ENCODE measurements at regions not wholly inside any gene's neighbourhood (a gene's known extent, or its start where the extent isn't known, plus 50 kb on each side); places are given as distances from the start of the nearest gene placed in this dataset.
"Not testable (repeated sequence)": the region's sequence is repeated elsewhere in the genome, so short reads cannot be mapped to it uniquely, and the experiment has no call there.

- not testable (repeated sequence) for H3K9ac ChIP-seq (ENCODE audit: low read length); H3K23ac ChIP-seq (ENCODE audit: low read length); H2BK15ac ChIP-seq (replicated peaks; ENCODE audit: low read depth); H2BK5ac ChIP-seq (ENCODE audit: low read length); H3K27me3 ChIP-seq (ENCODE audit: insufficient read depth, low read length, poor library complexity); H4K5ac ChIP-seq (ENCODE audit: low read length); H3K27ac ChIP-seq (ENCODE audit: low read depth, low read length); H2AK5ac ChIP-seq (ENCODE audit: low read length); H3K18ac ChIP-seq (ENCODE audit: low read length); H3K4me3 ChIP-seq (ENCODE audit: low read length); DNase-seq; H3K4me2 ChIP-seq (ENCODE audit: low read length); H3K4me1 ChIP-seq (ENCODE audit: control insufficient read depth, low read depth, low read length); H3K56ac ChIP-seq (ENCODE audit: low read length); H3K79me2 ChIP-seq (ENCODE audit: control insufficient read depth, insufficient read depth, low read length); H4K8ac ChIP-seq (ENCODE audit: low read depth, low read length); H2BK120ac ChIP-seq (ENCODE audit: low read depth, low read length); H3K36me3 ChIP-seq (ENCODE audit: control insufficient read depth, insufficient read depth, low read length); H3K4ac ChIP-seq (ENCODE audit: low read depth, low read length); H3K79me1 ChIP-seq (ENCODE audit: low read length)
- no CpG with 5 or more reads among the region's 1 CpG for WGBS (ENCODE audit: extremely low coverage, insufficient coverage, low lambda C conversion rate)
Observed at GRCh38 chr22:35188930-35189329, 68.4 kb upstream of the HMGXB4 start.

DNA sequence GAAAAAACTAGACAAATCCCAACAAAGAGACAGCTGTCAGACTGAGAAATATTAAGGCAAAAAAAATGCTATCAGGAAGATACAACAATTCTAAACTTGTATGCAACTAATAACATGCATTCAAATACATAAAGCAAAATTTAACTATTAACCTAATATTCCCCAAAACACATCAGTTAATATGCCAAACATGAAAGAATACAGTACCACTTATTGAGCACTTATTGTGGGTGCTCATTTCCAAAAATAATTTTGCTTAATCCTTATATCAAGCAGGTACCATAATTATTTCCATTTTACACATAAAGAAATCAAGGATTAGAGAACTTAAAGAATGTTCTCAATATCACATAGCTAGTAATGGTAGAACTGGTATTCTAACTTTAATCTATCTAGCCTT lies 67.7 kb upstream of the HMGXB4 start:
- Histone ChIP-seq H3K4me2 (ENCODE audit: low read length) (no peak overlapping the region), H3K23ac (ENCODE audit: low read length) (no peak overlapping the region), H3K79me1 (ENCODE audit: low read length) (no peaks in the 10 kb centered on the region), H3K79me2 (ENCODE audit: control insufficient read depth, insufficient read depth, low read length) (no peaks in the 10 kb centered on the region), H4K5ac (ENCODE audit: low read length) (no peak overlapping the region), H2AK5ac (ENCODE audit: low read length) (no peak overlapping the region), H3K27ac (ENCODE audit: low read depth, low read length) (no peak overlapping the region), H2BK120ac (ENCODE audit: low read depth, low read length) (no peak overlapping the region), H3K56ac (ENCODE audit: low read length) (no peak overlapping the region), H3K36me3 (ENCODE audit: control insufficient read depth, insufficient read depth, low read length) (no peaks in the 10 kb centered on the region), H3K9ac (ENCODE audit: low read length) (no peak overlapping the region), H2BK5ac (ENCODE audit: low read length) (no peak overlapping the region), H4K8ac (ENCODE audit: low read depth, low read length) (no peak overlapping the region), H3K4me1 (ENCODE audit: control insufficient read depth, low read depth, low read length) (no peaks in the 10 kb centered on the region), H3K4me3 (ENCODE audit: low read length) (no peak overlapping the region), H3K4ac (ENCODE audit: low read depth, low read length) (no peak overlapping the region), H2BK15ac (replicated peaks; ENCODE audit: low read depth) (no peak overlapping the region), H3K27me3 (ENCODE audit: insufficient read depth, low read length, poor library complexity) (no peaks in the 10 kb centered on the region), H3K18ac (ENCODE audit: low read length) (no peak overlapping the region)
- no peak for DNase-seq

DNA sequence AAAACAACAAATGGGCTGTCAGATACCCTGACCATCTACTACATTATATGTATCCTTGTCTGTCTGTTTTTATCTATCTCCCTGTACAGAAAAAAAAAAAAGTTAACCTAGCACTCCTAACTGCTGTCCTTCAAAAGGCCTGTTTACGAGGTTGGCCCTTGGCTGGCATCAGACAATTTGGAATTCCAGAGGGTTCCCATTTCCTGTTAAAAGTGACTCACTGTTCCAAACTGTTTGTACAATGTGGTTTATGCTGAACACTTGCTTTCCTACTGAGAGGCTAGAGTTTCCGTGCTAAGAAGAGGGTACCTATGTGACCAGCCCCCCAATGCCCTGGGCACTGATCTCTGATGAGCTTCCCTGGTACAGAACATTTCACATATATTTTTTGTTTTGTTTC lies 65.9 kb upstream of the HMGXB4 start:
- no peak overlapping the region for H3K23ac ChIP-seq (ENCODE audit: low read length)
- H3K79me2 ChIP-seq (ENCODE audit: control insufficient read depth, insufficient read depth, low read length), result no peaks in the 10 kb centered on the region
- no peaks in the 10 kb centered on the region for H3K27me3 ChIP-seq (ENCODE audit: insufficient read depth, low read length, poor library complexity)
- no peak overlapping the region for H4K5ac ChIP-seq (ENCODE audit: low read length)
- no peak overlapping the region for H4K8ac ChIP-seq (ENCODE audit: low read depth, low read length)
- DNase-seq, result no peak
- no peak overlapping the region for H2BK120ac ChIP-seq (ENCODE audit: low read depth, low read length)
- no peak overlapping the region for H3K4me3 ChIP-seq (ENCODE audit: low read length)
- no peak overlapping the region for H2AK5ac ChIP-seq (ENCODE audit: low read length)
- H3K4me2 ChIP-seq (ENCODE audit: low read length), result no peak overlapping the region
- H3K4ac ChIP-seq (ENCODE audit: low read depth, low read length), result no peak overlapping the region
- no peaks in the 10 kb centered on the region for H3K36me3 ChIP-seq (ENCODE audit: control insufficient read depth, insufficient read depth, low read length)
- H3K18ac ChIP-seq (ENCODE audit: low read length), result no peak overlapping the region
- H3K4me1 ChIP-seq (ENCODE audit: control insufficient read depth, low read depth, low read length), result no peaks in the 10 kb centered on the region
- no peak overlapping the region for H3K27ac ChIP-seq (ENCODE audit: low read depth, low read length)
- no peak overlapping the region for H2BK15ac ChIP-seq (replicated peaks; ENCODE audit: low read depth)
- H3K56ac ChIP-seq (ENCODE audit: low read length), result no peak overlapping the region
- no CpG with 5 or more reads among the region's 2 CpGs for WGBS (ENCODE audit: extremely low coverage, insufficient coverage, low lambda C conversion rate)
- no peak overlapping the region for H3K9ac ChIP-seq (ENCODE audit: low read length)
- no peak overlapping the region for H2BK5ac ChIP-seq (ENCODE audit: low read length)
- H3K79me1 ChIP-seq (ENCODE audit: low read length), result no peaks in the 10 kb centered on the region

DNA sequence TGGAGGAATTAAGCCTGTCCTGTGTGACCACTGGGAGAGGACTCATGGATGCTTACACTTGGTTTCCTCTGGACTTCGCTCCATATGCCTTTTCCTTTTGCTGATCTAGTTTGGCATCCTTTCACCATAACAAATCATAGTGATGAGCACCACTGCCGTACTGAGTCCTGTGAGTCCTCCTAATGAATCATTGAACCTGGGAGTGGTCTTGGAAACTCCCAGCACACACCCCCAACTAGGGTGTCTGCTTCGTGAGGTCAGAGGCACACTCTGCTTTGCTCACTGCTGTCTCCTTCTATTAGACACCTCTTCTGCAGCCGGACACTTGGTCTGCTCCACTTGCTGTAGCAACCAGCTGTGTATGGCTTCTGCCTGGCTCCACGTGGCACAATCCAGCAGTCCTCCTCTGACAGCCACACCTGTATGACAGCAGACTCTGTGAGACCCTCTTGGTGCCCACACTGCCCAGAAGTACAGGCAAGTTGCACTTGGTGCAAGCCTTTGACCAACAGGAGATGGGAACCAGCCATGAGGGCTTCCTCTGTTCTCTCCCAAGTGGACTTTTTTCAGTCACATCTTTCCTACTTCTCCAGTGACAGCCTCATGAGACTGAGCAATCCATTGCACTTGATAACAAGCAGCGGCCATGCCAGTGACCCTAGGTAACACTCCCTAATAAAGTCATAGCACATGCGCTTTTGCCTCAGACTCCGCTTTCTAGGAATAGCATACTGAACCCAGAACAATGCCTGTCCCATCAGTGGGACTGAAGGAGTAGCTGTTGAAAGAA lies 65.0 kb upstream of the HMGXB4 start:
- Histone ChIP-seq H3K4ac (ENCODE audit: low read depth, low read length) (no peak overlapping the region), H3K36me3 (ENCODE audit: control insufficient read depth, insufficient read depth, low read length) (no peaks in the 10 kb centered on the region), H3K27ac (ENCODE audit: low read depth, low read length) (no peak overlapping the region), H3K23ac (ENCODE audit: low read length) (no peak overlapping the region), H2BK5ac (ENCODE audit: low read length) (no peak overlapping the region), H3K4me2 (ENCODE audit: low read length) (no peak overlapping the region), H2BK120ac (ENCODE audit: low read depth, low read length) (no peak overlapping the region), H3K4me3 (ENCODE audit: low read length) (no peak overlapping the region), H4K5ac (ENCODE audit: low read length) (no peak overlapping the region), H3K79me2 (ENCODE audit: control insufficient read depth, insufficient read depth, low read length) (no peaks in the 10 kb centered on the region), H4K8ac (ENCODE audit: low read depth, low read length) (no peak overlapping the region), H3K9ac (ENCODE audit: low read length) (no peak overlapping the region), H3K18ac (ENCODE audit: low read length) (no peak overlapping the region), H3K79me1 (ENCODE audit: low read length) (no peaks in the 10 kb centered on the region), H3K56ac (ENCODE audit: low read length) (no peak overlapping the region), H3K27me3 (ENCODE audit: insufficient read depth, low read length, poor library complexity) (no peaks in the 10 kb centered on the region), H2BK15ac (replicated peaks; ENCODE audit: low read depth) (no peak overlapping the region), H3K4me1 (ENCODE audit: control insufficient read depth, low read depth, low read length) (no peaks in the 10 kb centered on the region), H2AK5ac (ENCODE audit: low read length) (no peak overlapping the region)
- DNase-seq, result no peak
- no CpG with 5 or more reads among the region's 8 CpGs for WGBS (ENCODE audit: extremely low coverage, insufficient coverage, low lambda C conversion rate)

DNA sequence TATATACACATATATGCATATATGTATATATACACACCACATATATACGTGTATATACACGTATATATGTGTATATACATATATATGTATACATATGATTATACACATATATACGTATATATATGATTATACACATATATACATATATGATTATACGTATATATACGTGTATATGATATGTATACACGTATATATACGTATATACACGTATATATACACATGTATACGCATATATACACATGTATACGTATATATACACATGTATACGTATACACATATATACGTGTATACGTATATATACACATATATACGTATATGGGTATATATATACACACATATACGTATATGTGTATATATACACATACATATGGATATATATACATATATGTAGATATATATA lies 62.1 kb upstream of the HMGXB4 start:
- no peaks in the 10 kb centered on the region for H3K79me1 ChIP-seq (ENCODE audit: low read length)
- no peak overlapping the region for H3K27ac ChIP-seq (ENCODE audit: low read depth, low read length)
- H3K27me3 ChIP-seq (ENCODE audit: insufficient read depth, low read length, poor library complexity), result no peaks in the 10 kb centered on the region
- no peak overlapping the region for H3K4me3 ChIP-seq (ENCODE audit: low read length)
- H3K4me1 ChIP-seq (ENCODE audit: control insufficient read depth, low read depth, low read length), result no peaks in the 10 kb centered on the region
- no peak overlapping the region for H3K23ac ChIP-seq (ENCODE audit: low read length)
- no peak overlapping the region for H2AK5ac ChIP-seq (ENCODE audit: low read length)
- H3K4me2 ChIP-seq (ENCODE audit: low read length), result no peak overlapping the region
- H3K4ac ChIP-seq (ENCODE audit: low read depth, low read length), result no peak overlapping the region
- H3K79me2 ChIP-seq (ENCODE audit: control insufficient read depth, insufficient read depth, low read length), result no peaks in the 10 kb centered on the region
- H2BK15ac ChIP-seq (replicated peaks; ENCODE audit: low read depth), result no peak overlapping the region
- no peak overlapping the region for H2BK120ac ChIP-seq (ENCODE audit: low read depth, low read length)
- H3K36me3 ChIP-seq (ENCODE audit: control insufficient read depth, insufficient read depth, low read length), result no peaks in the 10 kb centered on the region
- WGBS (ENCODE audit: extremely low coverage, insufficient coverage, low lambda C conversion rate), result no CpG with 5 or more reads among the region's 15 CpGs
- no peak overlapping the region for H3K9ac ChIP-seq (ENCODE audit: low read length)
- DNase-seq, result no peak
- H3K56ac ChIP-seq (ENCODE audit: low read length), result no peak overlapping the region
- no peak overlapping the region for H4K5ac ChIP-seq (ENCODE audit: low read length)
- no peak overlapping the region for H4K8ac ChIP-seq (ENCODE audit: low read depth, low read length)
- H3K18ac ChIP-seq (ENCODE audit: low read length), result no peak overlapping the region
- no peak overlapping the region for H2BK5ac ChIP-seq (ENCODE audit: low read length)

- no peak overlapping the region for H3K27ac ChIP-seq (ENCODE audit: low read depth, low read length)
- H3K79me2 ChIP-seq (ENCODE audit: control insufficient read depth, insufficient read depth, low read length), result no peaks in the 10 kb centered on the region
Observed at GRCh38 chr22:35195821-35196220, 61.5 kb upstream of the HMGXB4 start.

More at GRCh38 chr22:35195821-35196220, 61.5 kb upstream of the HMGXB4 start:
- Histone ChIP-seq H3K4me2 (ENCODE audit: low read length) (no peak overlapping the region), H3K18ac (ENCODE audit: low read length) (no peak overlapping the region), H3K36me3 (ENCODE audit: control insufficient read depth, insufficient read depth, low read length) (no peaks in the 10 kb centered on the region), H3K79me1 (ENCODE audit: low read length) (no peaks in the 10 kb centered on the region), H3K4me1 (ENCODE audit: control insufficient read depth, low read depth, low read length) (no peaks in the 10 kb centered on the region), H3K4ac (ENCODE audit: low read depth, low read length) (no peak overlapping the region), H4K8ac (ENCODE audit: low read depth, low read length) (no peak overlapping the region), H3K27me3 (ENCODE audit: insufficient read depth, low read length, poor library complexity) (no peaks in the 10 kb centered on the region), H3K9ac (ENCODE audit: low read length) (no peak overlapping the region), H3K4me3 (ENCODE audit: low read length) (no peak overlapping the region), H2BK15ac (replicated peaks; ENCODE audit: low read depth) (no peak overlapping the region), H2BK5ac (ENCODE audit: low read length) (no peak overlapping the region), H4K5ac (ENCODE audit: low read length) (no peak overlapping the region), H2AK5ac (ENCODE audit: low read length) (no peak overlapping the region), H3K56ac (ENCODE audit: low read length) (no peak overlapping the region), H2BK120ac (ENCODE audit: low read depth, low read length) (no peak overlapping the region), H3K23ac (ENCODE audit: low read length) (no peak overlapping the region)
- WGBS (ENCODE audit: extremely low coverage, insufficient coverage, low lambda C conversion rate), result no CpG with 5 or more reads among the region's 4 CpGs
- no peak for DNase-seq

All from mesendoderm (in vitro differentiated cells).